ENCODE measurements at regions not wholly inside any gene's neighbourhood (a gene's known extent, or its start where the extent isn't known, plus 50 kb on each side); places are given as distances from the start of the nearest gene placed in this dataset.

DNA sequence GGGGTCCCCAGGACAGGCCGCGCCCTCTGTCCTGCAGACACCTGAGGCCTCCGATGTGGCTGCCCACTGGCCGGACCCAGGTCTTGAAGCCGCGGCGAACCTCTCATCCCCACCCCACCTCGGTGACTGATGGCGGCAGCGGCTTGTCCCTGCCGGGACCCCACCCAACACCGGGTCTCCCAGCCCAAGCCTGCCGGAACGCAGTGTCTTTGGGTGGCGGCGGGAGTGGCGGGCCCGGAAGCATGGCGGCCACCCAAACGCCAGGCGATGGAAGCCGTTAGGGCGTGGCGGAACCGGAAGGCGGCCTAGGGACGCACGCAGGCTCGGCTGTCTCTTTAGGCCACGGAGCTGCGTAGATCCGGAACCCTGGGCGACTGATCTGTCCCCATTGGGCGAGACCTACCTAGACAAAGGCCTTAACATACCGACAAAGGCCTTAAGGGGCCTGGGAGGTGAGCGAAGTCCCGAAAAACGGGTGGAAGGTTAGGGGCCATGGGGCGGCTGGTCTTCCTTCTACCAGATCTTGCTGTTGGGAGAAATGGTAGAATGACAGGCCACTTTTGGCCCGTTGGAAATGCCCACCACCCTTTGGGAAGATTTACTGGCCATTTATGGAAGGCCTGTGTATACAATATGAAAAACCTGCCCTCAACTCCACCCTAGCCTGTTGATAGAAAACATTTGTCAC, 94.6 kb upstream of the SMC2 start:
- CTCF ChIA-PET (ENCODE audit: low intra/inter-chr PET ratio), result no interaction called here
- in situ Hi-C loops (cut with MboI) (no loop called here), intact Hi-C loops (cut with micrococcal nuclease) (no loop called here)
- ATAC-seq (peak; percentile 65), FAIRE-seq (no peak), DNase-seq (ENCODE audit: extremely low read depth in 1 of 4, low spot score in 3 of 4) (peak in 2 of 4 experiments; percentile 2 to 4)
- no peaks in the 10 kb centered on the region for H3K36me3 ChIP-seq (ENCODE audit: control insufficient read depth, insufficient read depth, low read length)
- BruUV-seq (replicated peaks), result no TSS peak
- no peaks in the 10 kb centered on the region for H3K27me3 ChIP-seq (ENCODE audit: control insufficient read depth in 2 of 2, insufficient read depth in 2 of 2, low read length in 2 of 2)
- no peak overlapping the region for H3K9ac ChIP-seq (ENCODE audit: insufficient read depth in 1 of 2, low read depth in 2 of 2, low read length in 2 of 2)
- no peaks in the 10 kb centered on the region for H3K9me1 ChIP-seq (ENCODE audit: control insufficient read depth, insufficient read depth, low read length)
- POLR2A ChIA-PET, result no interaction called here
- no peaks in the 10 kb centered on the region for H4K20me1 ChIP-seq (replicated peaks; ENCODE audit: control insufficient read depth, insufficient read depth, low read length)
- peak overlapping the region; percentile 66 for H2AFZ ChIP-seq (ENCODE audit: low read depth, low read length)
- WGBS (ENCODE audit: insufficient coverage, low coverage, missing lambda C conversion rate), result 4% methylated on average over 21 of the region's 40 CpGs
- peaks cover 0 to 6% of the 10 kb centered on the region in 2 experiments; a peak in 1 of 5 replicates for H3K4me1 ChIP-seq (replicated peaks in 1 of 2; ENCODE audit: control insufficient read depth in 2 of 2, insufficient read depth in 2 of 2, low read length in 2 of 2)
- no peaks in the 10 kb centered on the region for H3K79me2 ChIP-seq (ENCODE audit: control insufficient read depth, insufficient read depth, low read length)
- no peaks in the 10 kb centered on the region for H3K9me3 ChIP-seq (replicated peaks; ENCODE audit: control insufficient read depth, insufficient read depth, low read depth, low read length)
- no peak overlapping the region for H3K27ac ChIP-seq (ENCODE audit: extremely low read depth, low read depth, low read length)
- no peak overlapping the region for H3K4me2 ChIP-seq (ENCODE audit: insufficient read depth, low read length)
- H3K4me3 ChIP-seq, result no peak overlapping the region
- TF ChIP-seq HMG20A (CRISPR knock-in tag; conservative IDR thresholded peaks at IDR 0.05), result no peak
- no peak for TF ChIP-seq SIN3B (IDR thresholded peaks at IDR 0.05; ENCODE audit: low read depth)
- TF ChIP-seq ZBTB11 (CRISPR knock-in tag; IDR thresholded peaks at IDR 0.05), result peak in 2 of 3 experiments; percentile 70 to 88; a peak in 4 of 6 replicates
- no peak for TF ChIP-seq FUS (optimal IDR thresholded peaks at IDR 0.05; ENCODE audit: low read depth, low read length)
- peak; percentile 43 for TF ChIP-seq RBFOX2 (IDR thresholded peaks at IDR 0.05; ENCODE audit: low read depth, low read length)
- TF ChIP-seq, protein P1, sequence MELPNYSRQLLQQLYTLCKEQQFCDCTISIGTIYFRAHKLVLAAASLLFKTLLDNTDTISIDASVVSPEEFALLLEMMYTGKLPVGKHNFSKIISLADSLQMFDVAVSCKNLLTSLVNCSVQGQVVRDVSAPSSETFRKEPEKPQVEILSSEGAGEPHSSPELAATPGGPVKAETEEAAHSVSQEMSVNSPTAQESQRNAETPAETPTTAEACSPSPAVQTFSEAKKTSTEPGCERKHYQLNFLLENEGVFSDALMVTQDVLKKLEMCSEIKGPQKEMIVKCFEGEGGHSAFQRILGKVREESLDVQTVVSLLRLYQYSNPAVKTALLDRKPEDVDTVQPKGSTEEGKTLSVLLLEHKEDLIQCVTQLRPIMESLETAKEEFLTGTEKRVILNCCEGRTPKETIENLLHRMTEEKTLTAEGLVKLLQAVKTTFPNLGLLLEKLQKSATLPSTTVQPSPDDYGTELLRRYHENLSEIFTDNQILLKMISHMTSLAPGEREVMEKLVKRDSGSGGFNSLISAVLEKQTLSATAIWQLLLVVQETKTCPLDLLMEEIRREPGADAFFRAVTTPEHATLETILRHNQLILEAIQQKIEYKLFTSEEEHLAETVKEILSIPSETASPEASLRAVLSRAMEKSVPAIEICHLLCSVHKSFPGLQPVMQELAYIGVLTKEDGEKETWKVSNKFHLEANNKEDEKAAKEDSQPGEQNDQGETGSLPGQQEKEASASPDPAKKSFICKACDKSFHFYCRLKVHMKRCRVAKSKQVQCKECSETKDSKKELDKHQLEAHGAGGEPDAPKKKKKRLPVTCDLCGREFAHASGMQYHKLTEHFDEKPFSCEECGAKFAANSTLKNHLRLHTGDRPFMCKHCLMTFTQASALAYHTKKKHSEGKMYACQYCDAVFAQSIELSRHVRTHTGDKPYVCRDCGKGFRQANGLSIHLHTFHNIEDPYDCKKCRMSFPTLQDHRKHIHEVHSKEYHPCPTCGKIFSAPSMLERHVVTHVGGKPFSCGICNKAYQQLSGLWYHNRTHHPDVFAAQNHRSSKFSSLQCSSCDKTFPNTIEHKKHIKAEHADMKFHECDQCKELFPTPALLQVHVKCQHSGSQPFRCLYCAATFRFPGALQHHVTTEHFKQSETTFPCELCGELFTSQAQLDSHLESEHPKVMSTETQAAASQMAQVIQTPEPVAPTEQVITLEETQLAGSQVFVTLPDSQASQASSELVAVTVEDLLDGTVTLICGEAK (IDR thresholded peaks at IDR 0.05), result peak; percentile 57; the same call in 1 of the 2 replicates
- TF ChIP-seq, protein P1 (CRISPR knock-in tag; IDR thresholded peaks at IDR 0.05), result no peak
- TF ChIP-seq CXXC5 (CRISPR knock-in tag; IDR thresholded peaks at IDR 0.05), result peak; percentile 70
- TF ChIP-seq EGR1 (conservative IDR thresholded peaks at IDR 0.05), result no peak
- peak; percentile 44; the same call in 1 of the 2 replicates for TF ChIP-seq EHMT2 (IDR thresholded peaks at IDR 0.05)
